OCI-M2 (cell line): ENCODE measurements at regions not wholly inside any gene's neighbourhood (a gene's known extent, or its start where the extent isn't known, plus 50 kb on each side); places are given as distances from the start of the nearest gene placed in this dataset.
A peak's percentile ranks its signal among the peaks of the same experiment; 100 is the strongest.
"Not testable (repeated sequence)": the region's sequence is repeated elsewhere in the genome, so short reads cannot be mapped to it uniquely, and the experiment has no call there.

Source experiments
- DNase-seq: peaks from one replicate; lab custom pipeline; 2025; ENCODE audit not compliant: unreplicated experiment; lab: John Stamatoyannopoulos, UW

GRCh38 chr14:44788612-44789011 is 173.1 kb downstream of the KLHL28 start:
- DNase-seq, result no peak

GRCh38 chr14:44785096-44785495 is 176.7 kb downstream of the KLHL28 start:
- DNase-seq, result no peak

GRCh38 chr14:44783901-44784300 is 177.8 kb downstream of the KLHL28 start:
- peak; percentile 50 for DNase-seq

DNA sequence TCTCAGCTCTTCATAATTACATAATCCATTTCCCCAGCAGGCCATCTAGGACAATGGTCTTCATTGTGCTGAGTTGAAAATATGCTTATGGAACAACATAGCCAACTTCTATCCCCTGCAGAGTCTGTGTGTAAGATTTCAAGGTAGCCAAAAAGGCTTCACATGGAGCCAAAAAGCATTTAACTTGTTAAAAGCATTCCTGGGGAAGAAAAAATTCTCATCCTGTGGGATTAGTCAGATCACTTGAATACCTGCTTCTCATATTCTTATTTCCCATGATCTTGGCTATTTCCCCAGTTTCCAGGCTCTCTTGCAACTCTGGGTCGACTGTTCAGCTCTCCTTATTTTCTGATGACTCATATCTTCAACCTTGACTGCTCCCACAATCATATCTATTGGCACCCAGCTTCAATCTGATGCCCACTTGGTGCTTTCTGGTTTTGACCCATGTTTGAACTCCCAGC is 178.9 kb downstream of the KLHL28 start:
- DNase-seq, result no peak

DNA sequence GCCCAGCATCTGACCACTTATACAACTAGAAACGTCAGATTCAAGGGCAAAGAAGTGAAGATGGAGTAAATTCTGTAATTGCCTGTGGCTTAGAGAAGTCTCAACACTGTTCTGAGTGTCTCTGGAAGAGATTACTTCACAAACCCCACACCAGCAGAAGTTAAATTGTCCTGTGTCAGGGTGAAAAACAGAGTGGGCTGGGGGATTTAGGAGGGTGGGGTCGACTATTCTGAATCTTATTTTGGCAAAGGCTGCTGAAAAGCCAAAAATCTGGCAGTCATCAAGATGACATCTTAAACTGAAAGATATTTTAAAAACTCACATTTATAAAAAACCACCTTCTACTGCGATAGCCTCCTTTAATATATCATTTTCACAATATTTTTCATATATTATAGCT is 180.8 kb downstream of the KLHL28 start:
- no peak for DNase-seq

DNA sequence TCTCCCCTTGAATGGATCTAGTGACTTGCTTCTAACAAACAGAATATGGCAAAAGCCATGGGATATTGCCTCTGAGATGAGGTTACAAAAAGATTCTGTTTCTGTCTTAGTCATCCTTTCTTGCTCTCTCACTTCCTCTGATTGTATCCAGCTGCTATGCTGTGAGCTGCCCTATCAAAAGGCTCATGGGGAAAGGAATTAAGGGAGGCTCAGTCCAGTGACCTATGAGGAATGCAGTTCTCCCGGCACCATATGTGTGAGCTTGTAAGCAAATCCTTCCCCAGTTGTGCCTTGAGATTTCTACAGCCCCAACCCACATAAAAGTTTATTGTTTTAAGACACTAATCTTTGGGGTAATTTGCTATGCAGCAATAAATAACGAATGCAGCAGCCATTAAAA is 183.1 kb downstream of the KLHL28 start:
- no peak for DNase-seq

GRCh38 chr14:44777584-44777983 is 184.2 kb downstream of the KLHL28 start:
- no peak for DNase-seq

GRCh38 chr14:44775248-44775647 is 186.5 kb downstream of the KLHL28 start:
- DNase-seq, result no peak

DNA sequence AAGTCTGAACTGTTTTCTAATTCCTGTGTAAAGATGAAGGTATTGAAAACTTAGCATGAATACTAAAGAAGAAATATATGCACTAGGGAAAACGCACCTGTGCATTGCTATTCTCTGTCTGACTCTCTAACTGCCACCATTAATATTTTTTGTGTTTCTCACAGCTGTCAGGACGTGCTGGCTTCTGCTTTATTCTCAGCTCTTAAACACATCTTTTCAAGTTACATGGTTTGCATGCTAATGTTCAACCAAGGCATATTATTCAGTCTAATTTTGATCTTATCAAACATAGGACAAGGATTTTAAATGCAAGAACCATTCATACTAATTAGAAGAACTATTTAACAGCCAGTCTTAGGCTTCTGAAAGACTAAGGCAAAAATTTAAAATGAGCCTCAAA is 187.4 kb downstream of the KLHL28 start:
- no peak for DNase-seq

DNA sequence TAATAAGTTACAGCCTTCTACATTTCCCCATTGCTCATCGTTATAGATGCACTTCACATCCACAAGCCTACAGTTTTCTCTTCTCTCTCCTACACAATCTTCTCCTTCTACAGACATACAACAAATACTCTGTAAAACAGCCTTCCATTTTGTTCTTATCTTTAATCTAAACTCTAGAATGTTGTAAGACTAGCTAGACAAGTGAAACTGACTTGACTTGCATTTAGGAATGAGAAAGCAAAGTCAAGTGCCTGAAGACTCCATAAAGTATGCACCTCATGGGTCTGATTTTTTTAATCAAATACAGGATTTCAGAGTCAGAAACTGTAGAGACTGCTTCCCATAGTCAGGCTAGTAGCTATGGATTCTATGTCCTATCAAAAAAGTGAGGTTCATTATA is 190.3 kb downstream of the KLHL28 start:
- no peak for DNase-seq

DNA sequence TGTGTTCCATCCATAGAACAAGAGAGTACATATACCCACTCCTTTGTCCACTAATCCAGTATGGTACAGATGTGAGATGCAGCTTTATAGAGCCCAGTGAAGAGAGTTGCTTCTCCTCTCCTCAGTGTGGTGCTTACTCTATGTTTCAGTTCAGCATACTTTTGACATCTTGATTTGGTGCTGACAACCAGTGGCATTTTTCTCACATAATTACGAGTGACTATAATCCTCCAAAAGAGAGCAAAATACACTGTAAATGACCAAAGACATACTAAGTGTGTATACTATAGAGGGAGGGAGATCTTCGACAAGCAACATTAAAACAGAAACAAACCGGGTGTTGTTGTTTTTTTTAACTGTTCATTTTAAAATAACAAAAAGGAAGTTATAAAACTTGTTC is 191.5 kb downstream of the KLHL28 start:
- no peak for DNase-seq

GRCh38 chr14:44768935-44769334 is 192.8 kb downstream of the KLHL28 start:
- DNase-seq, result no peak

DNA sequence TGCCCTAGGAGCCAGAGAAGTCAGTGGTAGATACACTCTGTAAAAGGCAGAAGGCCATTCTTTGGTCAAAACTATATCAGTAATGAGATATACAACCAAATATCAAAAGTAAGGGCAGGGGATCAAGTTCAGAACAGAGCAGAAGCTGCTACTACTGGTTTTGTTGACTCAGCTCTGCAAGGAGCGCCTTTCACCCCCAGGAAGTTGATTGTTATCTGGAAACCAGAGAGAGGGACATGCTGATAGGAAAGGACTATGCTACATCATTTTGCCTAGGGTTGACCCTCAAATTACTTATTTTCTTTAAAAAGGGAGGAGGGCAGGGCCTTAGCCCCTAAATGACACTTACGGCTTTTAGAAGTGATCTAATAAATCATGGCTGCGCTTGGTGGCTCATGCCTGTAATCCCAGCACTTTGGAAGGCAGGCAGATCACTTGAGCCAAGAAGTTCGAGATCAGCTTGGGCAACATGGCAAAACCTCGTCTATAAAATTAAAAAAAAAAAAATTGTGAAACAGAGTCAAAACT is 194.0 kb downstream of the KLHL28 start:
- no peak for DNase-seq

DNA sequence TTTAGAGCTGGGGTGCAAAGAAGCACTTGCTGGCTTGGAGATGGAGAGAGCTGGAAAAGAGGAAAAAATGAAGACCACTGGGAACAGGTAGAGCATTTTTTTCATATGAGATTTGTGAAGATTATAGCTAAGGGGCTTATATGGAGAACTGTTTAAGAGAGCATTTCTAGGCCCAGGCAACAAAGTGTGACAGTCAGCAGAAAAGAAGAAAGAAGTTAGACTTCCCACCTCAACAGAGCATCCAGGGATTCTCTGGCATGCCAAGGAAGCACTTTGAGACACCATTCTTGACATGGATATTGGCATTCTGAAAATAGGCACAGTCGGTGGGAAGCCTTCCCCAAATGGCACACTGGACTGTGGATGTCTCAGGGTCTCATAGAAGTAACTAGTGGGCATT is 195.5 kb downstream of the KLHL28 start:
- no peak for DNase-seq

DNA sequence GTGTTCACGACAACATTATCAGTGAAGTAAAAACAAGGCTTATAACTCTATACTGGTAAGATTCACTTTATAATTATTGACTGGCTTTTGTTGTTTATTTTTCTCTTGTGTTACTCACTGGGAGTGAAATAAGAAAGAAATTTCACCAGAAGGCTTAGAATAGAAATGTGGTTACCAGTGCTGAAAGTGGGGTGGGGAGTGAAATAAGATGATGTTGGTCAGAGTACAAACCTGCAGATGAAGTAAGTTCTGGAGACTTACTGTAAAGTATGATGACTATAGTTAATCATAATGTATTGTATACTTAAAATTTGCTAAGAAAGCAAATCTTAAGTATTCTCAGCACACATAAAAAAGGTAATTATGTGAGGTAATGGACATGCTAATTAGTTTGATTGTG is 198.4 kb downstream of the KLHL28 start:
- DNase-seq, result no peak

GRCh38 chr14:44759277-44759676 is 202.5 kb downstream of the KLHL28 start:
- no peak for DNase-seq

GRCh38 chr14:44756554-44756953 is 205.2 kb downstream of the KLHL28 start:
- DNase-seq, result no peak

GRCh38 chr14:44745371-44745770 is 216.4 kb downstream of the KLHL28 start:
- DNase-seq, result no peak

- no peak for DNase-seq
Observed at GRCh38 chr14:44742202-44742601, 219.5 kb downstream of the KLHL28 start.

GRCh38 chr14:44741431-44741830 is 220.3 kb downstream of the KLHL28 start:
- DNase-seq, result no peak

DNA sequence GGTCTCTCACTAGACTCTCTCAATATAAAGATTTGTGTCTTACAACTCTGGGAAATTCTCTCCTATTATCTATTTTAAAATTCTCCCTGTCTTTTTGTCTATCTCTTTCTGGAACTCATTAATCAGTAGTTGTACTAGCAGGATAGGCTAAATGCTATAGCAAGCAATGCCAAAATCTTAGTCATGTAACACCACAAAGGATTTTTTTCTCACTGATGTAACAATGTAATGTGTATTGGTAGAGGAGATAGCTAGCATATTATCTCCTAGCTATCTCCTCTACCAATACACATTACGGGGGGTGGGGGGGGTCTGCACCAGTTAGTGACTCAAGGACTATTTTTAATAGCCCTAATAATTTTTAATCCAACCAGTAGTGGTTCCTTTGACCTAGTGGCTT is 225.4 kb downstream of the KLHL28 start:
- DNase-seq, result no peak

DNA sequence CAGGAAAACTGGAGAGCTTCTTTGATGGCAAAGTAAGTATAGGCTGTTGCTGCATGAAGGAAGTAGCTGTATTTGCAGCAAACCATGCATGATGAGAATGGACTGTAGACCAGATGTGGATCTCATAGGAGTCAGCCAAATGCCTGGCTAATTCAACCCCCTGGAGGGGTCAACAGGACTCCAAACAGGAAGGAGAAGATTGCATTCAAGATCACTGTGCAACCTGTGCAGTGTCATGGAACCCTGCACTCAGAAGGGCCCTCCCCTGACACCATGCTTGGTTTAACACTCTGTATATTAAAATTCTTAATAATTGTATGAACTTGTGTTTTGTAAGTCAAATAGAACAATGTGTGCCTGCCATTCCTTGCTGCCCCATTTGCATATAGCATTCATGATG is 225.1 kb upstream of the FSCB start:
- DNase-seq, result no peak

- DNase-seq, result no peak
Observed at GRCh38 chr14:44730860-44731259, 223.8 kb upstream of the FSCB start.

DNA sequence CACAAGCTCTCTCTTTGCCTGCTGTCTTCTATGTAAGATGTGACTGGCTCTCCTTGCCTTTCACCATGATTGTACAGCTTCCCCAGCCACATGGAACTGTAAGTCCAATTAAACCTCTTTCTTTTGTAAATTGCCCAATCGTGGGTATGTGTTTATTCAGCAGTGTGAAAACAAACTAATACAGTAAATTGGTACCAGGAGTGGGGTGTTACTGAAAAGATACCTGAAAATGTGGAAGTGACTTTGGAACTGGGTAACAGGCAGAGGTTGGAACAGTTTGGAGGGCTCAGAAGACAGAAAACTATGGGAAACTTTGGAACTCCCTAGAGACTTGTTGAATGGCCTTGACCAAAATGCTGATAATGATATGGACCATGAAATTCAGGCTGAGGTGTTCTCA is 214.3 kb upstream of the FSCB start:
- not testable (repeated sequence) for DNase-seq
